PC-9 (cell line): ENCODE measurements at regions not wholly inside any gene's neighbourhood (a gene's known extent, or its start where the extent isn't known, plus 50 kb on each side); places are given as distances from the start of the nearest gene placed in this dataset.

Source experiments
- BruUV-seq: library from RNA; stranded (reverse); fragments of 400-500 nt; replicated peaks from 2 replicates; lab custom pipeline; 2021; lab: Mats Ljungman, UMichigan
- CTCF ChIA-PET: fragments of 300-600 bp; sonication (Branson Sonifier 250); formaldehyde crosslinking; loops from one replicate; lab custom pipeline; 2022; ENCODE audit warnings: antibody characterized with exemption; lab: Charles Lee
- POLR2A ChIA-PET: fragments of 300-600 bp; sonication (Branson Sonifier 250); formaldehyde crosslinking; loops from one replicate; lab custom pipeline; 2022; ENCODE audit warnings: antibody characterized with exemption; ENCODE audit not compliant: unreplicated experiment; lab: Charles Lee
- DNase-seq, 2 experiments: peaks; one replicate each; pipeline versions ENCODE4 v3.0.0 to v3.0.0-alpha.2; 2015 to 2022; ENCODE audit warnings: mixed read lengths in 1 of 2
- H2AFZ ChIP-seq: fragments of 200-600 bp; sonication (generic); 2 replicates; pipeline ENCODE4 v1.8.1; 2017; ENCODE audit warnings: antibody characterized with exemption
- H3F3A ChIP-seq: fragments of 200-600 bp; sonication (generic); 2 replicates; pipeline ENCODE4 v1.8.1; 2017; ENCODE audit warnings: antibody characterized with exemption, mild to moderate bottlenecking, low read depth; ENCODE audit not compliant: insufficient read depth
- H3K27ac ChIP-seq: fragments of 200-600 bp; sonication (generic); 2 replicates; pipeline ENCODE4 v1.6.1; 2016; ENCODE audit warnings: mixed run types
- H3K27me3 ChIP-seq: fragments of 200-600 bp; sonication (generic); 2 replicates; pipeline ENCODE4 v1.6.1; 2016; ENCODE audit warnings: low read depth, mixed run types; ENCODE audit not compliant: insufficient read depth
- H3K36me3 ChIP-seq: fragments of 200-600 bp; sonication (generic); 2 replicates; pipeline ENCODE4 v1.6.1; 2016; ENCODE audit warnings: low read depth, mixed run types
- H3K4me1 ChIP-seq: fragments of 200-600 bp; sonication (generic); replicated peaks from 2 replicates; pipeline ENCODE4 v1.6.1; 2016; ENCODE audit warnings: mixed run types; ENCODE audit not compliant: insufficient read depth
- H3K4me2 ChIP-seq: fragments of 200-600 bp; sonication (generic); 2 replicates; pipeline ENCODE4 v1.6.1; 2017; ENCODE audit warnings: mixed run types
- H3K4me3 ChIP-seq: fragments of 200-600 bp; sonication (generic); 2 replicates; pipeline ENCODE4 v1.6.1; 2016; ENCODE audit warnings: mixed run types
- H3K79me2 ChIP-seq: fragments of 200-600 bp; sonication (generic); 2 replicates; pipeline ENCODE4 v1.6.1; 2017; ENCODE audit warnings: low read depth, mixed run types
- H3K9me2 ChIP-seq: fragments of 200-600 bp; sonication (generic); 2 replicates; pipeline ENCODE4 v1.8.1; 2017; ENCODE audit warnings: mild to moderate bottlenecking; ENCODE audit not compliant: insufficient read depth
- H3K9me3 ChIP-seq: fragments of 200-600 bp; sonication (generic); 2 replicates; pipeline ENCODE4 v1.8.1; 2016; ENCODE audit warnings: low read depth; ENCODE audit not compliant: insufficient read depth
- H4K20me1 ChIP-seq: fragments of 200-600 bp; sonication (generic); 2 replicates; pipeline ENCODE4 v1.8.1; 2017; ENCODE audit not compliant: insufficient read depth
- CTCF ChIP-seq: fragments of 200-600 bp; sonication (generic); conservative IDR thresholded peaks from 2 replicates; pipeline ENCODE4 v1.6.1; 2017; ENCODE audit warnings: mixed run types, antibody characterized with exemption, mild to moderate bottlenecking, moderate library complexity
- EZH2 ChIP-seq: fragments of 200-600 bp; sonication (generic); IDR thresholded peaks from 2 replicates; pipeline ENCODE4 v1.8.0; 2017; ENCODE audit warnings: antibody characterized with exemption, low read depth
- intact Hi-C: fragments of 100-400 bp; cut with micrococcal nuclease; formaldehyde crosslinking; loops from one replicate; pipeline ENCODE4 v1.10.0; 2022; ENCODE audit not compliant: unreplicated experiment

DNA sequence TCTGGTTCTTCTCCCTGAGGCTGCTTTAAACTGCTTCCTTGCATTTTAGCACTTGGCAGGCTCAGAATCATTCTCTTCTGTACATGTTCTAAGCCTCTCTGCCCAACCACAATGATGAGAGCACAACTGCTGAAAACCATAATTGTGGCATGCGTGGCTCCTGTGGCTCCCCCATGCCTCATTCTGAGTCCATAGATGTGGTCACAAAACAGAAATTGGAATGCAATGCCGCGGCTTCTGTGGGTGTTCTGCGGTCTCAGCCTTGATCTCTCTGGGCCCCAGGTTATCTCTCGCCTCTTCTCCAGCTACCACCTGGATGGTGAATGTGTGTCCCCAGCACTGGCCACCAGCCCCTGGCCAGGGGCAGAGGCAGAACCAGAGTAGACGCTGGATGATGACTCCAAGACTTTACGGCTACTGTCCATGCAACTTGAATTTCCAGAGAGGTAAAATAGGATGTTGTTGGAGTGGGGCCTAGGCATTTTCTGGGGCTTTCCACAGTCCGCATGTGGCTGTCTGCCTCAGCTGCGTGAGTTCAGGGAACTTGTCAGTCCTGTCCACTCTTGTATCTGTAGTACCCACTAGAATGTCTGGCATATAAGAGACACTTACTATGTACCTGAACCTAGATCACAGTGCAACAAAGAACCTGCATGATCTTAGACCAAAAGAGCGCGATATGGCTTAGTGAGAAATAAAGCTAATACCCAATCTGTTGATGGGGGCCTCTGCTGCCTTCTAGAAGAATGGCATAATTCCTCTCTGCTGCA, 52.4 kb upstream of the ADRB1 start:
- no peak overlapping the region for H2AFZ ChIP-seq
- no peak for TF ChIP-seq EZH2
- TF ChIP-seq CTCF = no peak
- no peaks in the 10 kb centered on the region for H4K20me1 ChIP-seq
- no peak overlapping the region for H3K4me2 ChIP-seq
- no peak overlapping the region for H3K27ac ChIP-seq
- H3K4me1 ChIP-seq = peaks cover 10% of the 10 kb centered on the region
- intact Hi-C loops = no loop called here
- POLR2A ChIA-PET = no interaction called here
- no peaks in the 10 kb centered on the region for H3K27me3 ChIP-seq
- no peak for DNase-seq
- no peaks in the 10 kb centered on the region for H3K9me3 ChIP-seq
- CTCF ChIA-PET = no interaction called here
- BruUV-seq = no TSS peak
- no peaks in the 10 kb centered on the region for H3F3A ChIP-seq
- no peaks in the 10 kb centered on the region for H3K9me2 ChIP-seq
- no peak overlapping the region for H3K4me3 ChIP-seq
- H3K79me2 ChIP-seq = no peaks in the 10 kb centered on the region
- H3K36me3 ChIP-seq = no peaks in the 10 kb centered on the region

DNA sequence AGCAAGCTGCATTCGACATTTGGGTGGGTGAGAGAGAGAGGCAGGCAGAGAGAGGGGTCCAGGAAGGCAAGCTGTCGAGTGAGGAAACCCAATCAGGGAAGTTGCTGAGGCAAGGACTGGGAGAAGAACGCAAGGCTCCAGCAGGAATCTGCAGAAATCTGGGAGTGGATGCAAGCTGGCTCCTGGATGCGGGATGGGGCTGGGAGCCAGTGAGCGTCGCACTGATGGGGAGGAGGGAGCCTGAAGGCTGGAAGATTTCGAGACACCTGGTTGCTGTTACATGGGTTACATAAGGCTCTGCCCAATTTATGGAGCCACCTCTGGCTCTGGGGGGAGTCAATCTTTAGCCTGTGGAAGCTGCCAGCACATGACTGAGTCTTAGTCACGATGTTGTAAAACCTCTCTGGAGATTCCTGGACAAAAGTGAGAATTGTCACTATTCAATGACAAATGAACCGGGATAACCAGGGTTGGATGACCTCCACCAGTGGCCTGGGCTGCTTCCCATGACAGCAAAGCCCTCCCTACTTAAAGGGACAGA, 51.1 kb upstream of the ADRB1 start:
- intact Hi-C loops = no loop called here
- no peak overlapping the region for H3K27ac ChIP-seq
- no peaks in the 10 kb centered on the region for H3K9me3 ChIP-seq
- no peaks in the 10 kb centered on the region for H3K79me2 ChIP-seq
- POLR2A ChIA-PET = no interaction called here
- BruUV-seq = no TSS peak
- H3F3A ChIP-seq = no peaks in the 10 kb centered on the region
- no peaks in the 10 kb centered on the region for H4K20me1 ChIP-seq
- no peak overlapping the region for H2AFZ ChIP-seq
- no peak for DNase-seq
- peaks cover 8% of the 10 kb centered on the region for H3K4me1 ChIP-seq
- CTCF ChIA-PET = no interaction called here
- H3K4me3 ChIP-seq = no peak overlapping the region
- no peak overlapping the region for H3K4me2 ChIP-seq
- no peak for TF ChIP-seq CTCF
- TF ChIP-seq EZH2 = no peak
- H3K27me3 ChIP-seq = no peaks in the 10 kb centered on the region
- H3K36me3 ChIP-seq = no peaks in the 10 kb centered on the region
- no peaks in the 10 kb centered on the region for H3K9me2 ChIP-seq

- H3K27me3 ChIP-seq = no peaks in the 10 kb centered on the region
- H3F3A ChIP-seq = no peaks in the 10 kb centered on the region
- no peak overlapping the region for H3K4me3 ChIP-seq
- H3K36me3 ChIP-seq = no peaks in the 10 kb centered on the region
- BruUV-seq = no TSS peak
- TF ChIP-seq EZH2 (no peak), CTCF (no peak)
- no peaks in the 10 kb centered on the region for H3K4me1 ChIP-seq
- H3K27ac ChIP-seq = no peak overlapping the region
- no peaks in the 10 kb centered on the region for H4K20me1 ChIP-seq
- no peaks in the 10 kb centered on the region for H3K9me3 ChIP-seq
- POLR2A ChIA-PET = interaction anchor here (0.6 kb wide), 1 partner anchor 121 kb away, joined by 11 read pairs; no protein-coding TSS in a partner anchor
- no peaks in the 10 kb centered on the region for H3K79me2 ChIP-seq
- DNase-seq = no peak
- CTCF ChIA-PET = no interaction called here
- no peak overlapping the region for H2AFZ ChIP-seq
- no peak overlapping the region for H3K4me2 ChIP-seq
- intact Hi-C loops = no loop called here
- no peaks in the 10 kb centered on the region for H3K9me2 ChIP-seq
Measured at GRCh38 chr10:113993489-113993991, 50.1 kb upstream of the ADRB1 start.
